GM21447 (cell line): ENCODE measurements at regions not wholly inside any gene's neighbourhood (a gene's known extent, or its start where the extent isn't known, plus 50 kb on each side); places are given as distances from the start of the nearest gene placed in this dataset.
"Not testable (repeated sequence)": the region's sequence is repeated elsewhere in the genome, so short reads cannot be mapped to it uniquely, and the experiment has no call there.

ENCODE experiments used
- ATAC-seq: cut with Tn5 transposase; IDR thresholded peaks from one replicate; pipeline ENCODE4 v1.9.1; 2021; ENCODE audit not compliant: unreplicated experiment

DNA sequence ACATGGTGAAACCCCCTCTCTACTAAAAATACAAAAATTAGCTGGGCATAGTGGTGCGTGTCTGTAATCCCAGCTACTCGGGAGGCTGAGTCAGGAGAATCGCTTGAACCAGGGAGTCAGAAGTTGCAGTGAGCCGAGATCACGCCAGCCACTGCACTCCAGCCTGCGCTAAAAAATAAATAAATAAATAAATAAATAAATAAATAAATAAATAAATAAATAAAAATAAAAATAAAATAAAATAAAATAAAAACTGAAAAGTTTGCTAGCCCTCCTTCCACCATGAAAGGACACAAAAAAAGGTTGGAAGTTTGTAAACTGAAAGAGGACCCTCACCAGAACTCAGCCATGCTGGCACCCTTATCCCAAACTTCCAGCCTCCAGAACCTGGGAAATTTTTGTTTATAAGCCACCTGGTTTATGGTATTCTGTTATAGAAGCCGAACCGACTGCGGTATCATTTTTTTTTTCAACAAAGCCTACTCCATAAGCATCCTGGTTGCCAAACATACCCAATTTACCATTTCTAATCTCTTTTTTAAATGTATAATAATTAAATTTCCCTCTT, 448.2 kb downstream of the SEMA3D start:
- ATAC-seq: no peak

GRCh38 chr7:84735677-84736076, 451.2 kb downstream of the SEMA3D start:
- no peak for ATAC-seq

- ATAC-seq: no peak
Measured at GRCh38 chr7:84735011-84735410, 451.8 kb downstream of the SEMA3D start.

DNA sequence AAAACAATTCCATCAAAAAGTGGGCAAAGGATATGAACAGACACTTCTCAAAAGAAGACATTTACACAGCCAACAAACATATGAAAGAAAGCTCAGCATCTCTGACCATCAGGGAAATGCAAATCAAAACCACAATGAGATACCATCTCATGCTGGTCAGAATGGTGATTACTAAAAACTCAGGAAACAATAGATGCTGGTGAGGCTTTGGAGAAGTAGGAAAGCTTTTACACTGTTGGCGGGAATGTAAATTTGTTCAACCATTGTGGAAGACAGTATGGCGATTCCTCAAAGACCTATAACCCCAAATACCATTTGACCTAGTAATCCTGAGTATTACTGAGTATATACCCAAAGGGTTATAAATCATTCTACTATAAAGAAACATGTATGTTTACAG, 452.9 kb downstream of the SEMA3D start:
- ATAC-seq: not testable (repeated sequence)

- not testable (repeated sequence) for ATAC-seq
Measured at GRCh38 chr7:84730864-84731263, 456.0 kb downstream of the SEMA3D start.

DNA sequence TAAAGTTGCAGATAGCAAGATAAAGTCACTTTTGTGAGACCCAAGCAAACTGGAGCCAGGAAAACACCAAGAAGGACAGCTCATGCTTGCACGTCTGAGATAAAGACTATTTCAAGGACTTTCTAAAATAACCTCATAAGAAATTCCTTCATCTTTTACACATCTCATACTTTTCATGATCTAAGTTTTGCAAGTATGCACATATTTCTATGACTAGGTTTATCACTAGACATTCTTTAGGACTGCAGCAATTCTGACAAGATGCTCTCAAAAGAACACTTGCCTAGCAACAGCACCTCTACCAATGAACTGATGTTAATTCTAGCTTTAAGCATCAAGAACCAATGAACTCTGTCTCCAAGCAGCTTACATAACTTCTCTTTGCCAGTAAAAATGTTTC, 457.6 kb downstream of the SEMA3D start:
- no peak for ATAC-seq

- no peak for ATAC-seq
Measured at GRCh38 chr7:84722734-84723133, 464.1 kb downstream of the SEMA3D start.

DNA sequence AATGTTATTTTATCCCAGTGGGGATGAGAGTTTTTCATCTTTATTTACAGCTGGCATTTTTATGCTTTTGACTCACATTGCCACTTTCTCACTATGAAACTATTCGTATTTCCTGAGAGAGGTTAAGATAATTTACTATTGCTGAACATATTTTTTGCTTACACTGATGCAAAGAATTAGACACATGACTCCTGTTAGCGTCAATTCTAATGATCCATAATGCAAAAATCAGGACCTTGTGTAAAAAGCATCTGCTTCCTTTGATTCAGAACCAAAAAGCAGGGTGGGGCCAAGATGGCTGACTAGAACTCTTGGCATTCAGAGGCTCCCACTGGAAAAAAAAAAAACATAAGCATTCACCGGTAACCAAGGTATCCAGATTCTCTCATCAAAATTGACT, 464.8 kb downstream of the SEMA3D start:
- ATAC-seq: no peak

GRCh38 chr7:84720456-84721097, 466.3 kb downstream of the SEMA3D start:
- no peak for ATAC-seq

DNA sequence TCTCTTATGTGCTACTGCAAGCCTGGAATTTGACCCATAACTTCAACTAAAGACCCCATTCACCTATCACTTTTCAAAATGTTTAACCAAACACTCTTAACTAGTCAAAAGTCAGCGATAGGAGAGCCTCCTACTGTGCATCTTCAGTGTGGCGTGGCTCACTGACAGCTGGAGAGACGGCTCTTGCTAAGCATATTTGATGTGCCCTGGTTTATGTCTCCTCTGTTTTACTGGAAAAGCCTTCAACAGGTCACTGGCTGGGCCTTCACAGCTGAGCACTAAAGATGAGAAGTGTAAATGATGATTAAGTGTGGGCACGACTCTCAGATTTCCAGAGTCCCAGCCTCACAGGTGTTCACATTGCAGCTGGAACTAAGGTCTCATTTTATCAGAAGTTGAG, 472.1 kb downstream of the SEMA3D start:
- ATAC-seq: no peak

DNA sequence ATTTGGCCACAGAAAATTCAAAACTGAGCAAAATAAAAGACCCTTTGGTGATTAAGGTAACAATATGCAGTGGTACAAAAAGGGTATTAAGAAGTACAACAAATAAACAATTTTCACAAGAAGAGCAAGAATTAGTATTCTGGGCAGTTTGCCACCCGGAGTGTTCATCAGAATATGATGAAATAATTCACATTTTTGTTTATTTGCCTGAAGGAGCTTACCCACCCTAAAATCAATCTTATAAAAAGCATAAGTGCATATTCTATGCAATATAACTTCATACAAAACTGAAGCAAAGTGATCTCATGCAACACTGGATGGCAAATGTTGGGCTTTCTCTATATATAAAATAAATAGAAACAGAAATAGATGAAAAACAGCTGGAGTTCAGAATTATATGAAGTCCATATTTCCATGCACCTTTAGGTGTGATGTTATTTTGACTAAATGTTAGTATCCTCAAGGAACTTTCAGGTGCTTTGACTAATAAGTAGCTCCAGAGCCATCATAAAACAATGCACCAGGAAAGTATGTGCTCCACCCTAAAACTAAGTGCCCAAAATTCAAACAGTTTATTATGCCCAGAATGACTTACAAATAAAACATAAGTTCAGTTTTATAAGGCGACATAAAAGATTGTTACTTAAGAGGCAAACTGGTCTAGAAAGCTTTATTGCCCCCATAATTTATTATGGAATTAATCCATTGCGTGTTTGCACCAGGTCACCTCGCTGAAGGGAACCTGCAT, 474.3 kb downstream of the SEMA3D start:
- no peak for ATAC-seq

GRCh38 chr7:84710538-84710937, 476.3 kb downstream of the SEMA3D start:
- not testable (repeated sequence) for ATAC-seq

DNA sequence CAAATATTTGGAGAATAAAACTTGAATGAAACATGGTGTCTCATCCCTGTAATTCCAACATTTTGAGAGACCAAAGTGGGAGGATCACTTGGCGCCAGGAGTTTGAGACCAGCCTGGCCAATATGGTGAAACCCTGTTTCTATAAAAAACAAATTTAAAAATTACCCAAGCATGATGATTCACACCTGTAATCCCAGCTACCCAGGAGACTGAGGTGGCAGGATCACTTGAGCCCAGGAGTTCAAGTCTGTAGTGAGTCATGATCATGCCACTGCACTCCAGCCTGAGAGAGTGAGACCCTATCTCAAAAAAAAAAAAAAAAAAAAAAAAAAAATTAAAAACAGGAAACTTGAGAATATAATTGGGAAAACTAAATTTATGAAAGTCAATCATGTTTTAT, 481.1 kb downstream of the SEMA3D start:
- ATAC-seq: no peak

GRCh38 chr7:84705079-84705478, 481.8 kb downstream of the SEMA3D start:
- no peak for ATAC-seq

DNA sequence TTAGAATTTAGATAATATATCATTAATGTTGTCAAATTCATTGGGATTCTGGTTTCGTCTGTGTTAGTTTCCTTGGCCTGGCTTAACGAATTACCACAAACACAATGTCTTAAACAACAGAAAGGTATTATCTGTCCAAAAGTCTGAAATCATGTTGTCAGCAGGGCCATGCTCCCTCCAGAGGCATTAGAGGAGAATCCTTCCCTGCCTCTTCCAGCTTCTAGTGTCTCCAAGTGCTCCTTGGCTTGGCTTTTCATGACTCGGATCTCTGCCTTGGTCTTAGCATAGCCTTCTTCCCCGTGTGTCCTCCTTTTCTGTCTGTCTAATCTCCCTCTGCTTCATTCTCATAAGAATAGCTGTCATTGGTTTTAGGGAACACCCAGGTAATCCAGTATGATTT, 482.5 kb downstream of the SEMA3D start:
- ATAC-seq: no peak

DNA sequence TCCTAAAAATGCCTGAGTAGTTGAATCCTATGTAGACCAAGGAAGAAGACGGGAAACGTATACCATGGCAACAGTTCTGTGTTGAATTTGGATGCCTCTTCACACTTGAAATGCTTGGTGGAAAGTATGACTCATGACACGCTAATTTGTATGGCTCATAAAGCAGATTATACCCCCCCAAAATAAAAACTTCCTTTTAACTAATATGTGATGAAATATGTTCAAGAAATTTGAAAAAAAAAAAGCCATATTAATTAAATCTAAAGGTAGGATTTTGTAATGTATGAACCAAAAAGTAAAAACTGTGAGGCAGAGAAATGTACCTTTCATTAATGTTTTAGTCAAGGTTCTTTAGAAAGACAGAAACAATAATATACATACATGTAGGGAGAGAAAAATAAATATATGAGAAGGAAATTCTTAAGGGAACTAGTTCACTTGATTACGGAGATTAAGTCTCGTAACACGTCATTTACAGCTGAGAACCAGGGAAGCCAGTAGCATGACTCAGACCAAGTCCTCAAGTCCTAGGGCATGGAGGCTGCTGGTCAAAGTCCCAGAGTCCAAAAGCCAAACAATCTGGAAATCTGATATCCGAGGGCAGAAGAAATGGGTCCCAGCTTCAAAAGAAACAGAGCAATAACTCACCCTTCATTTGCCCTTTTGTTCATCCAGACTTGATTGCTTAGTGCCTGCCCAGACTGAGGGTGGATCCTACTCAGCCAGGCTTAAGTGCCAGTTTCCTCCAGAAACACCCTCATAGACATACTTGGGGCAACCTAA, 485.1 kb downstream of the SEMA3D start:
- no peak for ATAC-seq

GRCh38 chr7:84700563-84701370, 486.1 kb downstream of the SEMA3D start:
- ATAC-seq: no peak

- no peak for ATAC-seq
Measured at GRCh38 chr7:84697506-84697905, 489.4 kb downstream of the SEMA3D start.

DNA sequence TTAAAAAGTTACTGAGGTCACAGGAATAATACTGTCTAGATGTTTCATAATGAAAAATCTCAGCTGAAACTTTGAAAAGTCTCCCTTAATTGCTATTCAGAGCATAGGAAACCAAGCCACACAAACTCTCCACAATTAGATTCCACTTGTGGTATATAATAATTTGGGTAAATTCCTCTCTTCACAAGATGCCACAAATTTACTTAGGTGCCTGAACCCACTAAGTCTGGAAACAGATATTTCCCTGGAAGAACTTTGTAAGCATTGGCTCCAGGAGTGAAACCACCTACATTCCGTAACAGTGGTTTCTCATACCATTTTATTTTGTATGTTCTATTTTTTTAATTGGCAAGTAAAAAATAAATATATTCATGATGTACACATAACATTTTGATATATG, 493.4 kb downstream of the SEMA3D start:
- no peak for ATAC-seq

GRCh38 chr7:84688671-84689070, 494.1 kb upstream of the SEMA3A start:
- no peak for ATAC-seq

GRCh38 chr7:84686373-84686772, 491.8 kb upstream of the SEMA3A start:
- ATAC-seq: no peak
